MM.1S (cell line): ENCODE measurements at regions not wholly inside any gene's neighbourhood (a gene's known extent, or its start where the extent isn't known, plus 50 kb on each side); places are given as distances from the start of the nearest gene placed in this dataset.

Experiments used
- CTCF ChIP-seq: fragments of 300-600 bp; sonication (generic); IDR thresholded peaks from 2 replicates; pipeline ENCODE4 v1.5.1; 2016; ENCODE audit warnings: antibody characterized with exemption, low read length, mixed read lengths
- EZH2 ChIP-seq: fragments of 300-600 bp; sonication (generic); optimal IDR thresholded peaks from 2 replicates; pipeline ENCODE3; 2017; ENCODE audit warnings: low read depth, mild to moderate bottlenecking, antibody characterized with exemption, low read length, mixed read lengths
- EZH2phosphoT487 ChIP-seq: fragments of 300-600 bp; sonication (generic); IDR thresholded peaks from 2 replicates; pipeline ENCODE4 v1.6.1; 2018; ENCODE audit warnings: antibody characterized with exemption, low read length

DNA sequence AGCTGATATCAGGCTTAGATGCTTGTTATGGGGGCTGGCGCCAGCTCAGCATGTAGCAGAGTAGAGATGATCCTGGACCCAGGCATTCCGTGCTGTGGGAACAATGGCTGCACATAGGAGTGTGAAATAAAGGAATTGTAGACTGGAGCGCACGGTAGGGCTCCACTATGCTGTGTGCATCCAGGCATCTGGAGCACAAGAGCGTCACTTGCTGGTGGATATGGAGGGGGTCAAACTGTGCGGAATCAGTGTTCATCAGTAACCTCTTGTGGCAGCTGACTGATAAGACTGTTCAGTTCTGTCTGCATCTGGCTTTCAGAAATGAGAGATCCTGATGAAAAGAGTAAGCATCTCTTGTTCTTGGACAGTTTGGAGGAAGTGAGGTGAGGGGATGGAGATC, 55.8 kb downstream of the ZNF503 start:
- no peak for TF ChIP-seq CTCF
- TF ChIP-seq EZH2, result no peak
- TF ChIP-seq EZH2phosphoT487, result no peak
